ENCODE measurements at regions not wholly inside any gene's neighbourhood (a gene's known extent, or its start where the extent isn't known, plus 50 kb on each side); places are given as distances from the start of the nearest gene placed in this dataset.

DNA sequence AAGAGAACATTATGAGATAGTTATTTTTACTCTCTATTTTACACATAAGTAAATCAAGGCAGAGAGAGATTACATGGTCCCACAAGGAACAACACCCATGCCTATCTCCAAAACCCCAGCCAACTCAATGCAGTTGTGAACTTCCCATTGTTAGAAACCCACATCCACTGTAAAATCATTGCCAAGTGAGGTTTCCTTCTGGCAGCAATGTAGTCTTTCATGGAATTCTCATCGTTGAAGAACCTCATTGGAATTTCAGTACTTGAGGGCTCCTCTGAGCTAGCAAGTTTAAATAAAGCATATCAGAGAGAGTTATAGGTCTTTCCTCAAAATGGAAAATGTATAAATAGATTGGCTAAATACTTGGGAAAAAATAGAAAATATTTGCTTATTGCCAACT, 105.2 kb downstream of the RAD51AP2 start:
- no peak for TF ChIP-seq POLR2A (IDR thresholded peaks at IDR 0.05)
- TF ChIP-seq, protein P1, sequence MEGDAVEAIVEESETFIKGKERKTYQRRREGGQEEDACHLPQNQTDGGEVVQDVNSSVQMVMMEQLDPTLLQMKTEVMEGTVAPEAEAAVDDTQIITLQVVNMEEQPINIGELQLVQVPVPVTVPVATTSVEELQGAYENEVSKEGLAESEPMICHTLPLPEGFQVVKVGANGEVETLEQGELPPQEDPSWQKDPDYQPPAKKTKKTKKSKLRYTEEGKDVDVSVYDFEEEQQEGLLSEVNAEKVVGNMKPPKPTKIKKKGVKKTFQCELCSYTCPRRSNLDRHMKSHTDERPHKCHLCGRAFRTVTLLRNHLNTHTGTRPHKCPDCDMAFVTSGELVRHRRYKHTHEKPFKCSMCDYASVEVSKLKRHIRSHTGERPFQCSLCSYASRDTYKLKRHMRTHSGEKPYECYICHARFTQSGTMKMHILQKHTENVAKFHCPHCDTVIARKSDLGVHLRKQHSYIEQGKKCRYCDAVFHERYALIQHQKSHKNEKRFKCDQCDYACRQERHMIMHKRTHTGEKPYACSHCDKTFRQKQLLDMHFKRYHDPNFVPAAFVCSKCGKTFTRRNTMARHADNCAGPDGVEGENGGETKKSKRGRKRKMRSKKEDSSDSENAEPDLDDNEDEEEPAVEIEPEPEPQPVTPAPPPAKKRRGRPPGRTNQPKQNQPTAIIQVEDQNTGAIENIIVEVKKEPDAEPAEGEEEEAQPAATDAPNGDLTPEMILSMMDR (IDR thresholded peaks at IDR 0.05), result no peak
